Forelimb muscle (tissue), 1 donor: ENCODE measurements at regions not wholly inside any gene's neighbourhood (a gene's known extent, or its start where the extent isn't known, plus 50 kb on each side); places are given as distances from the start of the nearest gene placed in this dataset.
"Not testable (repeated sequence)": the region's sequence is repeated elsewhere in the genome, so short reads cannot be mapped to it uniquely, and the experiment has no call there.

Experiments used
- DNase-seq: peaks from one replicate; pipeline ENCODE4 v3.0.0-alpha.2; 2013; ENCODE audit warnings: low read depth

DNA sequence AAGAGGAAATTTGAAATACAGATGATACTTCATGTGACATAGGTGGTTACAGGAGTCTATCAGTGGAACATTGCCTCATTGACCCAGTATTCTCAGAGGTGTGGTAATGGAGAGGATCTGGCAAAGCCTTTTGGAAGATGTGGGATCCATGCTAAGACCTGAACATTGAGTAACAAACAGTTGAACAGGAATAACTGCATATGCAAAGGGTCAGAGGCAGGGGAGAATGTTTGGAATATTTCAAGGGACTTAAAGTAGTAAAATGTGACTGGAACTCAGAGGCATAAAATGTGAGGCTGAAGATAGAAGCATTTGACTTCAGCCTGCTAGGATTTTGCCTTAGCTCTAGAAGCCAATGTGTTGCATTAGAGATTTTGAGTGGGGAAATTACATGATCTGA is 300.2 kb upstream of the ETAA1 start:
- no peak for DNase-seq

DNA sequence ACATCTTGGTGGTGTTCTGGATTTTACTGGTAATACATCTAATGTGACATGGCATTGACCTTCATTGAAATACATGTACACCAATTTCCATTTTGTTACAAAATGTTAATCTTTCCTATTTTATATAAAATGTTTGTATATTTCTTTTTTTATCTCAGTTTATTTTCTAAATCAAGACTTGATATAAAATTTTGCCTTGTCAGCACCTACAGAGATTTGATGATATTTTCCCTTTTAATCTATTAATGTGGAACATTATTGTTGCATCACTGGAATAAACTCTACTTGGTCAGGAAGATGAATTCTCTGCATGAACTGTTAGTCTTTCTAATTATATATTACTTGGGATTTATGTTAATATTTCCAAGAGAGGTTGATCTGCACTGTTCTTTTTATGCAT is 294.0 kb upstream of the ETAA1 start:
- no peak for DNase-seq

DNA sequence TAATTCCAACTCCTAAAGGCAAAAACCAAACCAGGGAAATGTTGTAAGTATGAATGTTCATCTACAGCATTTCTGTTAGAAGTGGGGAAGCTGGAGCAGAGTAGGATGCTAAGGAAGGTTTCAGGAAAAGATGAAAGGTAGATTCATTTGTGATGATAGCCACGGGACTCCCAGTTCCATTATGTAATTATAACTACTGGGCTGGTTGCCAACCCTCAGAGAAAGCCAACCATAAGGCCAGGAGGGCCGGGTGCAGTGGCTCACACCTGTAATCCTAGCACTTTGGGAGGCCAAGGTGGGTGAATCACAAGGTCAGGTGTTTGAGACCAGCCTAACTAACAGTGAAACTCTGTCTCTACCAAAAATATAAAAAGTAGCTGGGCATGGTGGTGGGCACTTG is 288.9 kb upstream of the ETAA1 start:
- DNase-seq: no peak

DNA sequence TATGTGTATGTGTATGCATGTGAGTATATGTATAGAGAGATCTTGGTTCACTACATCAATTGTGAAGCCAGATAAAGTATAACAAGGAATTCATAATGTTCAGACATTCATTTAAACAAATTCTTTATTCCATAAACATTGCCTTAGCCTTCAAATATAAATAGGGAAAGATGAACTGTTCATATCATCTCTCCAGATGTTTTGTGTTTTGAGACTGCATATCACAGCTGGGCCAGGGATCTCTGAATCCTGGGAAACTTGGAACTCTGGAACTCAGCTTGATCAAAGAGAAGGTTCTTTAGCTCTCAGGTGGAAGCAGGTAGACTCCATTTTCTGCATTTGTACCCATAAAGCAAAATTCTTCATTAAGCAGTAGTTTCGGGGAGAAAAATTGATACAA is 272.6 kb upstream of the ETAA1 start:
- no peak for DNase-seq

DNA sequence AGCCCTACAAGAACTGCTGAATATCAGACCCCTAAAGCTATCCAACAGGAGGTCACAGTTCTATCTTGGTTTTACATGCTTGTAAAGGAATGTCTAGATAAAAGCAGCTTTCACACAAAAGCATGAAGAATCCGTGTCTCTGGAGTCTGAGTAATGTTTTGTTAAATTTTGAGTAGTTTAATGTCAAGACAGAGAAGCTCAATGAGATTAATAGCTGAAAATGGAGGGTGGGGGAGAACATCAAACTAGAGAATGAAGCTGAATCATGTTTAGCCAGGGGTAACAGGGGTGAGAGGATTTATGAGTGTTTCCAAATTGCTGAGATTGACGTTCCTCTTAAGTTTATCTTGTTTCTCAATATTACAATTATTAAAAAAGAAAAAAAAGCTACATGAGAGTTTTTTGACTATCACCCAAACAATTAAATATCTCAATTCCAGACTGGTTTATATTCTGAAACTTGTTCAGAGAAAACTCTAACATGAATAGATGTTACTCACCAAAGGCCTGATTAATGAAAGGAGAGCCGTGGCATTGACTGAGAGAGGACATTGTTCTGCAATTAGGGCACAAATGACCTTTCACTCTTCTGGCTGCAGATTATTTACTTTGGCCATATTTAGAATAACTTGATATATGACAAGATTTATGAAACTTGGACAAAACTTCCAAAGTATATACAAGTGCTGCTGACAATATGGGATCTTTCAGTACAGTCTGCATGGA is 266.4 kb upstream of the ETAA1 start:
- DNase-seq: no peak

DNA sequence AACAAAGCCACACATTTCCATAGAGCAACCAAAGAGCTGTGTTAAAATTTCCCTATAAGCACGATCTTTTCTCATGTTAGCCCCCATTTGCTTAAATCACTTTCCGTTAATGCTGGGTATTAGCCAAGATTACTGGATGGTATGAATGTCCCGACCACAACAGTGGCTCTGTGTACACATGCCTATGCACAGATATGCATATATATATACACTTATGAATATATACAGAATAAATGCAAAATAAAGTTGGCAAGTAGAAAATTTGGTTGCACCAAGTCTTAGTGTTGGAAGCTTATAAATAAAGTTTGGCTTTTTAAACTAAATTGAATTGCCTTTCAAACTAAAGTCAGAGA is 265.9 kb upstream of the ETAA1 start:
- DNase-seq: no peak

DNA sequence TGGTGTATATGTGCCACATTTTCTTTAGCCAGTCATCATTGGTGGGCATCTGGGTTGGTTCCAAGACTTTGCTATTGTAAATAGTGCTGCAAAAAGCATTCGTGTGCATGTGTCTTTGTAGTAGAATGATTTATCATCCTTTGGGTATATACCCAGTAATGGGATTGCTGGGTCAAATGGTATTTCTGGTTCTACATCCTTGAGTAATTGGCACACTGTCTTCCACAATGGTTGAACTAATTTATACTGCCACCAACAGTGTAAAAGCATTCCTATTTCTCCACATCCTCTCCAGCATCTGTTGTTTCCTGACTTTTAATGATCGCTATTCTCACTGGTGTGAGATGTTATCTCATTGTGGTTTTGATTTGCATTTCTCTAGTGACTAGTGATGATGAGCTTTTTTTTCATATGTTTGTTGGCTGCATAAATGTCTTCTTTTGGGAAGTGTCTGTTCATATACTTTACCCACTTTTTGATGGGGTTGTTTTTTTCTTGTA is 264.6 kb upstream of the ETAA1 start:
- DNase-seq: not testable (repeated sequence)

DNA sequence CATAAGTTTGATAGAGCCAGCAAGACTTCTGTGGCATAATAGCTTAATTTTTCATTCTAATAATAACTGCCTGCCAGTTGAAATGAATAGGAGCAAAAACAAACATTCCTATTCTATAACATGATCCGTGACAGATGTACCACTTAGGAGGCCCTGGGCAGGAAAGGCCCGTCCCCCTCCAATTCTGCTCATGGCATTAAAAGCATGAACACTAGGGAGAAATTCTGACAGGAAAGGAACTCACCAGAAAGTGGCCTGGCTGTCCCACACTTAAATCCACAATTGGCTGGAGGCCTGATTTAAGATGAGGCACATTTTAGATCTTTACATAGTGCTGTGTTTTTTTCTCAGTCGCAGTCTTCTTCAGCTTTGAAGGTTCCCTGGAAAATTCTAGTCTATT is 261.9 kb upstream of the ETAA1 start:
- DNase-seq: no peak

DNA sequence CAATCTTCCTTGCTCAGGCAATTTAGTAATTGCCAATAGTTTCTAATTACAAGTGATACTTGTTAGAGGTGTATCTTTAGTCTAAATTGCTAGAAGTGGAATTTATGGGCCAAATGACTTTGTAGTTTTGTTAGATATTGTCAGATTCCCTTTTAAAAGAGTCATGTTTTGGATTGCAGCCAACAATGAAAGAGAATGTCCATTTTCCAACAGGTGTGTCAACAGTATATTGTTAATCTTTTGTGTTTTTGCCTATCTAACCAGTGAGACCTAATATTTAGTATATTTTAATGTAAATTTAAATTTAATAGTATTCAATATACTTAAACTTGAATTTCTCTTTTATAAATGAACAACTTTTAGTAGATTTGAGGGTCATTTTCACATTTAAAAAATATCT is 259.4 kb upstream of the ETAA1 start:
- DNase-seq: no peak

DNA sequence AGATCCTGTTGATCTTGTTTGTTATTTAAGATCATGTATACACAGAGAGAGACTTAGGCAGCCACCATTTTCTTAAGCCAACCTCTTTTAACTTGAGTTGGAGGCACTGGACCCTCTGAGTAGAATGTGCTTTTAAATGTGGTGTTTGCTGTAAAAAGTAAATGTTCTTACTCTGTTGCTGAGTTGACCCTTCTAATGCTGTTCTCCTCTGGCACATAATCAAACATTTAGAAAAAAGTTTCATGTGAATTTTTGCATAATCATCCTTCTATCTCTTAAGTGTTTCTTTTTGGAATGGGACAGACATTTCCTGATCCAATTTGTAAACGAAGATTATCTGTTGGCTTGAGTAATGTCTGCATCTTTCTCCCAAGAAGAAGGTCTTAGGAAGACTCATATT is 255.1 kb upstream of the ETAA1 start:
- DNase-seq: no peak

DNA sequence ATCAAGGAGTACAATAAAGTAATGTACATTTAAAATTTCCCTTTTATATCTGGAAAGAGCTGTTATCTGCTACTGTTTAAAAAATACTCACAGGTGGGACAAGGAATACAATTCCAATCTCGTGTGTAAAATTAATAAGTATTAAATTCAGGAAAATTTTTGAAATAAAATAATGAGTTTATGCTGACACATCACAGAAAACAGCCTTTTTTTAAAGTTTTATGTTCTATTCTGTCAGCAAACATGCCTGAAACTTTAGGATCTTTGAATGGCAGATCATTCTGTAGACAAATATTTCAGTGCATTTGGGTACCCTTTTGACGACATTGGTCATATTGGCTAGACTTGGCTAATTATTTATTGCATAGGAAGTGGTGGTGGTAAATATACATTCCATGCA is 254.4 kb upstream of the ETAA1 start:
- no peak for DNase-seq

DNA sequence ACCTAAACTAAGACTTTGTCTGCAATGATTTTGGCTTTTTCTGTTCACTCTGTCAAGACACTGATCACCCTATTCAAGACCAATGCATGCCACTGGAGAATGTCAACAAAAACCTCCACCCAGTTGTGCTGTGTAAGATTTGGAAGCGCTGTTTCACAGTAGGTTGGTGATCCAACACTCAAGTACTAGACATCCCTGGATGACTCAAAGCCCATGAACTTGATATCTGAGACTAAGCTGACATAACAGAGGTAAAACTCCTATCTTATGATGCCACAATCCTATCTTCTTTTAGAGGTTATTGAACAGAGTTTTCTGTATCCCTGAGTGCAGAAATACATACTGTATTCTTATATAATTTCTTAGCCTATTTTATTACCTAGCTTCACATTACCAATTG is 251.3 kb upstream of the ETAA1 start:
- no peak for DNase-seq

DNA sequence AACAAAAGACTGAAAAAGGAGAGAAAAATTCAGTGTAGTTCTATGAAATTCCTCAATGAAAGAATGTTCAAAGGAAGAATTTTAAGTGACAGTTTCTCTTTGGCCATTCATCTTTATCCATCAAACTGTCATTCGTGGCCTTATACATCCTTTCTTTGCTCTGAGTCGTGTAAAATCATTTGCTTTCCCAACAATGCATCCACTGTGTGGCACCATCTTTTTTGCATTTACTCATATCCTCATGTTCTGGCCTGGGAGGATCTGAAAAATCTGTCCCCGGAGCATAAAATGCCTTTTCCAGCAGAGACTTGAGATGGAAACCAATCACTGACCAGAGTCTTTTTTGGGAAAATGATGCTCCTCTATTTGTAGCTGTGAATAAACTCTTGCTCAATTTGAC is 240.3 kb upstream of the ETAA1 start:
- DNase-seq: no peak

DNA sequence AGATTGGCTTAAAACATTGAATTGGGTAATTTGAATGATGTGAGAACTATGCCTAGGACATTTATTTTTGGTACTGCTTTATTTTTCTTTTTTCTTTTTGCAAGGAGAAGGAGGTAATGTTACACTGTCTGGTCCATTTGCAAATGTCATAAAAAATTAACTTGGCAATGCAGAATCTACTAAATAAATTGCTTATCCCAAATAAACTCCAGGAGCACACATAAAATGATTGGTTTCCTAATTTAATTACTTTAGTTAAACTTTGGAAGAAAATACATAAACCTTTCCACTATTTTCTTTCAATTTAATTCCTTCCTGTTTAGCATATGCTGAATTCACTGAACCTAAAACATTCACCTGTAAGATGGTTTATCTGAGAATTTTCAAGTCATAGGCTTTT is 238.4 kb upstream of the ETAA1 start:
- no peak for DNase-seq

DNA sequence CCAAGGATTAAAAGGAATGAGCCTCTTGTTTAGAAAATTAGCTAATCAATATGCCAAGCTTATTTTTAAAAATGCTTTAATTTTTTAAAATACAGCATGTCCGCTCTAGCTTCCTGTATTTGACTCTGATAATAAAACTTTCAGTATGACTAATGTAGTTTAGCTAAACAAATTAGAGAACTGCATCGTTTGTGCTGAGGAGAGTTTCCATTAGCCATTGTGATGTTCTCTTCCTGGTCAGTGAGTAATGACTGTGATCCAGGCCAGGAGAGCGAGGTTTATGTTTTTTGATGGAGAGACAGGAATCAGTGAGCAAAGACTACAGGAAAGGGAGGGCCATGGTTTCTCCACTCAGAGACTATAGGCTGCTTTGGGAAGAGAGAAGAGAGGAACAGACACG is 237.2 kb upstream of the ETAA1 start:
- DNase-seq: no peak

DNA sequence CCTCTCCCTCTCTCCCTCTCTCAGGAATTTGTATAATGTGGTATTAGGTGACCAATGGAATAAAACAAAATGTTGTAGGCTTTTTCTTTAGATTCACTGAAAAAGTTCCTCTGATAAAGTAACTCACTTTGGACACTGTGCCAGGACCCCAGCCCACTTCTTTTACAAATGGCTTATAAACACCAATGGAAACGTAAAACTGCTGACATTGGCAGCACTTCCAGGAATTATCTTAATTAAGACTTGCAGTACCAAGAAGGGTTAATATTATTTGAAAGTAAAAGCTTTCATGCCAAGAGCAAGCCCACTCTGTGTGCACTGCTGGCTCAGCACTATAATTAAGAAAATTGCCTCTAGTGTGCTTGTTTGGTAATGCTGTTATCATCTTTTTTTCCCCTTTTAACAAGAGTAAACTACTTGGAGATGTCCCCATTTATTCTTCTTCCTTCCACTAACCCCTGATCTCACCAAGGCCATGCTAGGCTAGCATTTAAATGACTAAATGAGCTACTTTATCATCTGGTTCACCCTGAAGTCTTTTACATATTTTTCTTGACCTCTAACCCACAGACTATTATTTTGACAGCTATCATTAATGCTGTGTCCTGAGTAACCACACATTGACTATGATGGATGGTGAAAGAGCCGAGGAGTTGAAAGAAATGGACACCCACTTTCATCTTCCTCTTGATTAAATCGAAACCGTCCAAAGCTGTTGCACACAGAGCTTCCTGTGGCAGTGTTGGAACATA is 232.2 kb upstream of the ETAA1 start:
- DNase-seq: no peak

DNA sequence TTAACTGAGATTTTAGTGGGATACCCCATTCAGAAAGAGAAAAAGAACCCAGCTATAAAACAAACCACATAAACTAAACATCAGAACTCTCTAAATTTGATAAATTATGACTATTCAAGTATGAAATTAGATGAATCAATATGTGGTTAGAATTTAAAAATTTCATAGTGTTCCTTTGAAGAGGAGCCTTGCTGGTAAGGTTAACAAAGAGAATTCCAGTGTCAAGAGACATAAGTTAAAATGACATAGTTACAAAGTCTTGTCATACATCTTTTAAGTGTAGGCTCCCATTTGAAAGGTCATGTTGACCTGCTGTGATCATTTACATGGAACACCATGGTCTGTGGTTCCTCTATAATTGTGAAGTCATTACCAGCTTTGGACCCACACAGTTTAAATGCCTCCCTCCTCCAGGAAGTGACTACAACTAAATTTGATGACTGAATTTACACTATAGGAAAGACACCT is 231.6 kb upstream of the ETAA1 start:
- DNase-seq: no peak

DNA sequence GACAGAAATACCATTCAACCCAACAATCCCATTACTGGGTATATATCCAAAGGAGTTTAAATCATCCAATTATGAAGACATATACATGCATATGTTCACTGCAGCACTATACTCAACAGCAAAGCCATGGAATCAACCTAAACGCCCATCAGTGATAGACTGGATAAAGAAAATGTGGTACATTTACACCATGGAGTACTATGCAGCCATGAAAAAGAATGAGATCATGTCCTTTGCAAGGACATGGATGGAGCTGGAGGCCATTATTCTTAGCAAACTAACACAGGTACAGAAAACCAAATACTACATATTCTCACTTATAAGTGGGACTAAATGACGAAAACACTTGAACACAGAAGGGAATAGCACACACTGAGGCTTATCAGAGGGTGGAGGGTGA is 230.6 kb upstream of the ETAA1 start:
- DNase-seq: not testable (repeated sequence)

DNA sequence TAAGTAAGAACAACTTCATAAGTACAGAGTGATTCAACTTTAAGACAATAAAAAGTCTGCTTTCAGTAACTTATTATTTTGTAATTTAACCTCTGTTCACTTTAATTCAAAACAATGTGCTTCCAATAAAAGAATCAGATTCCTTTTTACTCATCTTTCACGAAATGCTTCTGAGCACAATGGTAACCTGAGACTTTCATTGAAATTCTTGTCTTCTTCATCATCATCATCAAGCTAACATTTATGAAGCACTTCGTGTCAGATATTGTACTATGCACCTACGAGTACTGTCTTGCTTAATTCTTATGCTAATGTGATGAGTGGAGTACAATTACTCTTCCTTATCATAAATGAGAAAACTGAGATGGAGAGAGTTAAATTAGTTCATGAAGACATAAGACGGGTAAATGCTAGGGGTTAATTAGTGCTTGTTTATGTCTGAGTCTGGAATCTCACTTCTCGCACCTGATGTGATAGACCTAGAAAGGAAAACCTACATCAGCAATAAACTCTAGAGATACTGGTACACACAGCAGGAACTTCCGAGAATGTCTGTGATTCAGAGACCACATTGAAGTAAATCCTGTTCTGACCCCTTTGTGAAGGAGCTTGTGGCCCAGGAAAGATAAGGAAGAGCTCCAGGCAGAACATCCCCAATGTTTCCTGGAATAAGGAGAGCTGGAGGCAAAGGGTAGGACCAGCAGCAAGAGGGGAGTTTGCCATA is 227.6 kb upstream of the ETAA1 start:
- DNase-seq: no peak

DNA sequence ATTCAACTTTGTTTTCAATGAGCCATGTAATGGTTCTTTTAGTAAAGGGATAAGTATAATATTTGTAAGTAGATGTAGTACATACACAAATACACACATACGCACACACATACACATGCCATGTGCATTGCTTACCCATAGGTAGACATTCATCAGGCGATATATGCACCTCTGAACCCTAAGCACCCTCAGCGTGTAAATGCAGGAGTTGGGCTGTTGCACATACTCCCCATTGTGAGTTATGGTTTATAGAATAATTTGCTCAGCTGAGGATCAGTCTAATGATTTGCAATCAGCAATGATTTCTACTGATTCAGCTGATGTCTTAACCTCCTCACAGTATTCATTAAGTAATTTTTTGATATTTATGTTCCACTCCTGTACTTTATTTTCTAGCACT is 217.6 kb upstream of the ETAA1 start:
- no peak for DNase-seq

DNA sequence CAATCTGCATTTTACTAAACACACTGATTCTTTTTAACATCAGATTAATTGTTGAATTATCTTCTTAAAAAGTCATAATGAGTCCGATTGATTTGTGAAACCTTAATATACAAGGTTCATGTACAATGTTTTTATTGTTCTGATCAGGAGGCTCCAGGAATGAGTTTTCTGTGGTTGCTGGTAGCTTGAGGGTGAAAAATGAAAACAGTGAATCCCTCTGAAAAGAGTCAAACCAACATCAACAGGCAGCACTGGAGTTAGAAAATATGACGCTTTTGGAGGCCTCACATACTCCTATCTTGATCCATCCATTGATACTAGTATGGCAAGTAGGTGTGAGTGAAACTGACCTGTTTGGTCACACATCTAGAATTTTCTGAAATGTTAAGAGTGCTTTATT is 216.3 kb upstream of the ETAA1 start:
- no peak for DNase-seq

DNA sequence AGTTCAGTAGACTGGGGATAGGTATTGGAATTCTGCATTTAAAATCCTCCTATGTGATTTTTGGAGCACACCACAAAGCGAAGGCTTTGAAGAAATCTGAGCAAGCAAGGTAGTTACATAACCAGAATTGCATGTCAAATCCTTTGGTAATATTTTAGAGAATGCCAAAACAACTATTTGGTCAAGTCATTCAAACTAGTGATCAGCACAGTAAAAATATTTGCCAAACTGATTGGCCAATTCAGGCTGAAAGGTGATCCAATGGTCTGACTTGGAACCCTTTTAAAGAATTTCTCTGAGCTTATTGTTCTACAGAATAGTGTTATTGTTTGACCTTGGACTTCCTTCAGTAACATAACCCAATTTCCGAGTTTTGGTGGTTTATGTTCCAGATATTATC is 214.2 kb upstream of the ETAA1 start:
- no peak for DNase-seq

DNA sequence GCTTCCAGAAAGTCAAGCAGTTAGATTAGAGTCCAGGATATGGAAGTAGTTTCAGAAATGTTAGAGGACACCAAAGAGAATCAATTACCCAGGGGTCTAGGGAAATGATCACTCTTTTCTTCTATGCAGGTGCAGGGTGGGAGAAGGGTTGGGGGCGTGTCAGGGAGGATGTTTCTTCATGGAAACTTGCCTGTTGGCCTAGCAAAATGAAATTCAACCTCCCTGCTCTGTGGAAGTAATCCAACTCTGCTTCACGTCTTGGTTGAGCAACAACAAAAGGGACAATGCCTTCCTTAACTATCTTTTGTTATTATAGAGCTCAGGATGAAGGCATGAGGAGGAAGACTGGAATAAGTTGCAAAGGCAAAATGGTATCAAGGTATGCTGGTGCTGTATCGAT is 210.8 kb upstream of the ETAA1 start:
- no peak for DNase-seq
